Vagina (tissue), 2 donors: ENCODE measurements at regions not wholly inside any gene's neighbourhood (a gene's known extent, or its start where the extent isn't known, plus 50 kb on each side); places are given as distances from the start of the nearest gene placed in this dataset.

Experiments
- CTCF ChIP-seq, 3 experiments: fragments of 450-650 bp in 2 of 3; fragments of 200-600 bp in 1 of 3; sonication (generic) in 1 of 3; IDR thresholded peaks; one replicate each; pipeline ENCODE4 v1.5.1; 2017 to 2019; ENCODE audit warnings: antibody characterized with exemption in 3 of 3, mild to moderate bottlenecking in 2 of 3, moderate library complexity in 2 of 3
- POLR2A ChIP-seq, 2 donors: fragments of 450-650 bp; IDR thresholded peaks; one replicate each; pipeline ENCODE4 v1.6.1; 2017; ENCODE audit warnings: antibody characterized with exemption in 2 of 2, mild to moderate bottlenecking in 2 of 2, moderate library complexity in 2 of 2
- POLR2AphosphoS5 ChIP-seq, 2 donors: sonication (generic); formaldehyde crosslinking; IDR thresholded peaks; one replicate each; pipeline ENCODE4 v1.9.0; 2017; ENCODE audit warnings: antibody characterized with exemption in 2 of 2, mild to moderate bottlenecking in 2 of 2, low read depth in 1 of 2; ENCODE audit not compliant: insufficient read depth in 1 of 2

GRCh38 chr12:131428091-131428685 is 282.7 kb upstream of the SFSWAP start:
- no peak for TF ChIP-seq POLR2AphosphoS5 (IDR thresholded peaks at IDR 0.05; ENCODE audit: insufficient read depth in 1 of 2, low read depth in 1 of 2)
- no peak for TF ChIP-seq CTCF (IDR thresholded peaks at IDR 0.05)
- no peak for TF ChIP-seq POLR2A (IDR thresholded peaks at IDR 0.05)
